SK-N-SH (cell line): ENCODE measurements at regions not wholly inside any gene's neighbourhood (a gene's known extent, or its start where the extent isn't known, plus 50 kb on each side); places are given as distances from the start of the nearest gene placed in this dataset.

Experiments used
- CTCF ChIA-PET: fragments of 300-600, 350-600 bp; formaldehyde crosslinking; extraction: SDS; loops from one replicate; lab custom pipeline; 2021; lab: Yijun Ruan, JAX
- POLR2A ChIA-PET: fragments of 350-600 bp; sonication (Branson Sonifier 250); formaldehyde crosslinking; extraction: SDS; loops from one replicate; lab custom pipeline; 2020; ENCODE audit warnings: antibody characterized with exemption, inconsistent platforms; lab: Yijun Ruan, JAX
- DNase-seq: peaks from one replicate; pipeline ENCODE4 v3.0.0; 2012
- H2AFZ ChIP-seq: fragments of 200-600 bp; sonication (generic); 2 replicates; pipeline ENCODE4 v1.8.1; 2016; ENCODE audit warnings: antibody characterized with exemption, mild to moderate bottlenecking, low read depth
- H3F3A ChIP-seq: fragments of 200-600 bp; sonication (generic); replicated peaks from 2 replicates; pipeline ENCODE3; 2016; ENCODE audit warnings: antibody characterized with exemption, mild to moderate bottlenecking; ENCODE audit not compliant: insufficient read depth
- H3K27ac ChIP-seq, 2 experiments: fragments of 200-500 bp in 1 of 2; fragments of 200-600 bp in 1 of 2; sonication (Bioruptor generic) in 1 of 2; sonication (generic), shearing (Covaris generic) in 1 of 2; 2 replicates each; pipeline versions ENCODE4 v1.5.1 to v1.6.1; 2014 to 2016; ENCODE audit warnings: low read depth in 2 of 2, inconsistent platforms in 1 of 2, low read length in 1 of 2, mild to moderate bottlenecking in 1 of 2, mixed read lengths in 1 of 2
- H3K27me3 ChIP-seq: fragments of 200-600 bp; sonication (generic), shearing (Covaris generic); 2 replicates; pipeline ENCODE4 v1.6.1; 2016; ENCODE audit warnings: mixed run types; ENCODE audit not compliant: insufficient read depth
- H3K36me3 ChIP-seq, 2 experiments: fragments of 200-500 bp in 1 of 2; fragments of 200-600 bp in 1 of 2; sonication (Bioruptor generic) in 1 of 2; sonication (generic) in 1 of 2; replicated peaks in 1 of 2; 2 replicates each; pipeline versions ENCODE3 to v1.5.1; 2014 to 2016; ENCODE audit warnings: low read length in 1 of 2, mild to moderate bottlenecking in 1 of 2; ENCODE audit not compliant: insufficient read depth in 2 of 2, control insufficient read depth in 1 of 2
- H3K4me1 ChIP-seq, 2 experiments: fragments of 200-500 bp in 1 of 2; fragments of 200-600 bp in 1 of 2; sonication (Bioruptor generic) in 1 of 2; sonication (generic), shearing (Covaris generic) in 1 of 2; 2 replicates each; pipeline versions ENCODE4 v1.5.1 to v1.6.1; 2014 to 2016; ENCODE audit warnings: low read depth in 1 of 2, low read length in 1 of 2, mixed run types in 1 of 2; ENCODE audit not compliant: insufficient read depth in 2 of 2, control insufficient read depth in 1 of 2
- H3K4me2 ChIP-seq: fragments of 200-600 bp; sonication (generic), shearing (Covaris generic); 2 replicates; pipeline ENCODE4 v1.6.1; 2017; ENCODE audit warnings: mixed run types
- H3K4me3 ChIP-seq, 2 experiments: fragments of 200-500 bp in 1 of 2; fragments of 200-600 bp in 1 of 2; sonication (Bioruptor generic) in 1 of 2; sonication (generic), shearing (Covaris generic) in 1 of 2; 2 replicates each; pipeline versions ENCODE4 v1.5.1 to v1.8.1; 2014 to 2016; ENCODE audit warnings: low read depth in 2 of 2, inconsistent platforms in 1 of 2, low read length in 1 of 2, mild to moderate bottlenecking in 1 of 2, mixed read lengths in 1 of 2, moderate library complexity in 1 of 2
- H3K79me2 ChIP-seq: fragments of 200-600 bp; sonication (generic); 2 replicates; pipeline ENCODE4 v1.8.1; 2017; ENCODE audit warnings: mild to moderate bottlenecking; ENCODE audit not compliant: insufficient read depth
- H3K9ac ChIP-seq: fragments of 200-600 bp; sonication (generic); 2 replicates; pipeline ENCODE4 v1.6.1; 2017; ENCODE audit warnings: mixed run types
- H3K9me2 ChIP-seq: fragments of 200-600 bp; sonication (generic); 2 replicates; pipeline ENCODE4 v1.6.1; 2017; ENCODE audit warnings: mixed run types
- H3K9me3 ChIP-seq: fragments of 200-600 bp; sonication (generic); 2 replicates; pipeline ENCODE4 v1.6.1; 2017; ENCODE audit warnings: mixed run types, mild to moderate bottlenecking, moderate library complexity
- H4K20me1 ChIP-seq: fragments of 200-600 bp; sonication (generic); 2 replicates; pipeline ENCODE4 v1.6.1; 2017; ENCODE audit warnings: mild to moderate bottlenecking, mixed run types; ENCODE audit not compliant: insufficient read depth
- CHD2 ChIP-seq: fragments of 150-350 bp; IDR thresholded peaks from 2 replicates; pipeline ENCODE4 v1.6.1; 2018; ENCODE audit warnings: low read length; ENCODE audit not compliant: partially characterized antibody
- CTCF ChIP-seq: fragments of 200-600 bp; sonication (generic); IDR thresholded peaks from 2 replicates; pipeline ENCODE4 v1.6.1; 2017; ENCODE audit warnings: antibody characterized with exemption, mild to moderate bottlenecking, moderate library complexity
- ELF1 ChIP-seq: IDR thresholded peaks from 2 replicates; pipeline ENCODE4 v1.4.0; 2012
- EP300 ChIP-seq, 2 experiments: IDR thresholded peaks; 2 replicates each; pipeline versions ENCODE4 v1.4.0 to v1.6.1; 2012; ENCODE audit warnings: borderline replicate concordance in 1 of 2, low read depth in 1 of 2, low read length in 1 of 2
- FOXJ3 ChIP-seq: sonication (generic); formaldehyde crosslinking; IDR thresholded peaks from 2 replicates; pipeline ENCODE4 v1.5.1; 2020; ENCODE audit warnings: mild to moderate bottlenecking, missing genetic modification reagents
- FOXM1 ChIP-seq: IDR thresholded peaks from 2 replicates; pipeline ENCODE4 v1.4.0; 2012; ENCODE audit warnings: low read depth, mild to moderate bottlenecking
- GABPA ChIP-seq: IDR thresholded peaks from 2 replicates; pipeline ENCODE4 v1.4.0; 2012; ENCODE audit warnings: low read depth, mild to moderate bottlenecking
- MAX ChIP-seq: IDR thresholded peaks from 2 replicates; pipeline ENCODE4 v1.4.0; 2012; ENCODE audit warnings: low read depth
- MEF2A ChIP-seq: IDR thresholded peaks from 2 replicates; pipeline ENCODE4 v1.4.0; 2012; ENCODE audit warnings: low read depth, borderline replicate concordance
- MXI1 ChIP-seq: IDR thresholded peaks from 2 replicates; pipeline ENCODE4 v1.6.1; 2012; ENCODE audit warnings: mild to moderate bottlenecking, low read depth, low read length, improper control_type of control experiment
- PBX3 ChIP-seq: IDR thresholded peaks from 2 replicates; pipeline ENCODE4; 2012
- POLR2AphosphoS5 ChIP-seq: IDR thresholded peaks from 2 replicates; pipeline ENCODE4 v1.6.1; 2012; ENCODE audit warnings: low read depth, low read length
- RFX5 ChIP-seq: IDR thresholded peaks from 2 replicates; pipeline ENCODE4 v1.6.1; 2012; ENCODE audit warnings: mild to moderate bottlenecking, improper control_type of control experiment, low read length
- RXRA ChIP-seq: IDR thresholded peaks from 2 replicates; pipeline ENCODE4 v1.4.0; 2012; ENCODE audit warnings: low read depth, mild to moderate bottlenecking, borderline replicate concordance
- SIN3A ChIP-seq: IDR thresholded peaks from 2 replicates; pipeline ENCODE4 v1.6.1; 2012; ENCODE audit warnings: low read depth, mild to moderate bottlenecking, low read length, moderate library complexity, borderline replicate concordance
- SMC3 ChIP-seq: IDR thresholded peaks from 2 replicates; pipeline ENCODE4 v1.6.1; 2012; ENCODE audit warnings: low read depth, low read length, improper control_type of control experiment
- TEAD4 ChIP-seq: IDR thresholded peaks from 2 replicates; pipeline ENCODE4 v1.4.0; 2012; ENCODE audit warnings: mild to moderate bottlenecking, borderline replicate concordance; ENCODE audit not compliant: insufficient read depth
- USF2 ChIP-seq: fragments of 150-350 bp; IDR thresholded peaks from 2 replicates; pipeline ENCODE4 v1.6.1; 2017; ENCODE audit warnings: antibody characterized with exemption, low read length, low read depth, borderline replicate concordance
- YY1 ChIP-seq: IDR thresholded peaks from 2 replicates; pipeline ENCODE4 v1.4.0; 2012; ENCODE audit warnings: low read depth, mild to moderate bottlenecking
- ZBTB33 ChIP-seq: IDR thresholded peaks from 2 replicates; pipeline ENCODE4 v1.4.0; 2012; ENCODE audit warnings: low read depth, borderline replicate concordance
- WGBS: methylation state at CpG from one replicate; pipeline ENCODE4 v1.1.6; 2017; ENCODE audit warnings: low lambda C conversion rate; 5-methylcytosine and 5-hydroxymethylcytosine counted together

GRCh38 chr2:146954544-146954943 is 890.3 kb upstream of the ACVR2A start:
- no peaks in the 10 kb centered on the region for H4K20me1 ChIP-seq
- no peak for DNase-seq
- H3K4me1 ChIP-seq = no peaks in the 10 kb centered on the region
- H3K4me3 ChIP-seq = no peak overlapping the region
- WGBS = 44% methylated on average over 5 of the region's 5 CpGs
- no peaks in the 10 kb centered on the region for H3K9me3 ChIP-seq
- ChIA-PET CTCF (no interaction called here), POLR2A (no interaction called here)
- no peaks in the 10 kb centered on the region for H3K79me2 ChIP-seq
- no peaks in the 10 kb centered on the region for H3K9me2 ChIP-seq
- no peak overlapping the region for H3K9ac ChIP-seq
- no peaks in the 10 kb centered on the region for H3F3A ChIP-seq
- no peaks in the 10 kb centered on the region for H3K27me3 ChIP-seq
- no peak overlapping the region for H3K4me2 ChIP-seq
- TF ChIP-seq RXRA = no peak
- TF ChIP-seq ZBTB33 = no peak
- no peak for TF ChIP-seq FOXJ3 (CRISPR knock-in tag)
- no peak for TF ChIP-seq TEAD4
- TF ChIP-seq MXI1 = no peak
- TF ChIP-seq ELF1 = no peak
- TF ChIP-seq CHD2 = no peak
- TF ChIP-seq FOXM1 = no peak
- TF ChIP-seq USF2 = no peak
- H3K36me3 ChIP-seq = no peaks in the 10 kb centered on the region
- H3K27ac ChIP-seq = no peak overlapping the region
- H2AFZ ChIP-seq = no peak overlapping the region

GRCh38 chr2:146952696-146953095 is 892.1 kb upstream of the ACVR2A start:
- H3K9me2 ChIP-seq = no peaks in the 10 kb centered on the region
- TF ChIP-seq CTCF (no peak), FOXM1 (no peak), GABPA (no peak), YY1 (no peak), MAX (no peak), POLR2AphosphoS5 (no peak), SMC3 (no peak), ZBTB33 (no peak), ELF1 (no peak), TEAD4 (no peak), PBX3 (no peak), FOXJ3 (CRISPR knock-in tag) (no peak), RFX5 (no peak), EP300 (IDR thresholded peaks at IDR 0.05; ENCODE audit: borderline replicate concordance in 1 of 2, low read depth in 1 of 2, low read length in 1 of 2) (no peak), SIN3A (no peak), MEF2A (no peak)
- H3K4me1 ChIP-seq = no peaks in the 10 kb centered on the region
- H3K9ac ChIP-seq = no peak overlapping the region
- CTCF ChIA-PET = no interaction called here
- POLR2A ChIA-PET = no interaction called here
- no peaks in the 10 kb centered on the region for H3K79me2 ChIP-seq
- no peaks in the 10 kb centered on the region for H3F3A ChIP-seq
- no peak for DNase-seq
- no peak overlapping the region for H3K4me3 ChIP-seq
- WGBS = 24% methylated on average over 3 of the region's 3 CpGs
- no peak overlapping the region for H3K4me2 ChIP-seq
- H3K27ac ChIP-seq = no peak overlapping the region
- H3K9me3 ChIP-seq = no peaks in the 10 kb centered on the region
- H4K20me1 ChIP-seq = no peaks in the 10 kb centered on the region
- H3K36me3 ChIP-seq = no peaks in the 10 kb centered on the region
- no peak overlapping the region for H2AFZ ChIP-seq
- no peaks in the 10 kb centered on the region for H3K27me3 ChIP-seq
